HepG2 (cell line): ENCODE measurements at regions not wholly inside any gene's neighbourhood (a gene's known extent, or its start where the extent isn't known, plus 50 kb on each side); places are given as distances from the start of the nearest gene placed in this dataset.

Experiments
- ATAC-seq: fragments of 200-7000 bp; cut with Tn5 transposase; 3 replicates; pipeline ENCODE4 v1.9.1; 2020; ENCODE audit warnings: mild to moderate bottlenecking, moderate library complexity
- BruUV-seq: library from RNA; stranded (reverse); fragments of 400-500 nt; replicated peaks from 2 replicates; lab custom pipeline; 2021; lab: Mats Ljungman, UMichigan
- CTCF ChIA-PET: fragments of 300-600 bp; formaldehyde crosslinking; extraction: SDS; loops from one replicate; lab custom pipeline; 2021; ENCODE audit warnings: low total read pairs, inconsistent platforms, low intra/inter-chr PET ratio; lab: Yijun Ruan, JAX
- POLR2A ChIA-PET: fragments of 350-600 bp; sonication (Branson Sonifier 250); formaldehyde crosslinking; loops from one replicate; lab custom pipeline; 2020; ENCODE audit warnings: antibody characterized with exemption, inconsistent platforms; lab: Yijun Ruan, JAX
- DNase-seq: peaks from one replicate; pipeline ENCODE4 v3.0.0-alpha.2; 2015; ENCODE audit warnings: low spot score
- FAIRE-seq: peaks from 3 replicates; lab custom pipeline; 2011; peaks lifted over from hg19 to GRCh38; lab: Jason Lieb, UNC
- H2AFZ ChIP-seq: one replicate; pipeline ENCODE4 v1.6.1; 2011; ENCODE audit warnings: low read length, inconsistent platforms
- H3K27ac ChIP-seq: fragments of 300-600 bp; 3 replicates; pipeline ENCODE4 v1.8.0; 2011; ENCODE audit warnings: mixed run types, mild to moderate bottlenecking, mixed read lengths, low read length, inconsistent platforms; ENCODE audit not compliant: insufficient read depth; ENCODE audit errors: extremely low read length
- H3K27me3 ChIP-seq, 2 experiments: fragments of 200-600 bp in 1 of 2; 2 replicates in 1 of 2; 3 replicates in 1 of 2; pipeline versions ENCODE4 v1.6.0 to v1.8.0; 2011; ENCODE audit warnings: low read length in 2 of 2, mild to moderate bottlenecking in 2 of 2, moderate library complexity in 2 of 2, inconsistent platforms in 1 of 2; ENCODE audit not compliant: insufficient read depth in 2 of 2, control insufficient read depth in 1 of 2
- H3K36me3 ChIP-seq, 2 experiments: fragments of 200-600 bp in 1 of 2; replicated peaks in 1 of 2; 2 replicates in 1 of 2; 3 replicates in 1 of 2; pipeline versions ENCODE4 v1.5.1 to v1.8.0; 2011; ENCODE audit warnings: low read length in 2 of 2, inconsistent platforms in 1 of 2; ENCODE audit not compliant: insufficient read depth in 2 of 2, control insufficient read depth in 1 of 2
- H3K4me1 ChIP-seq: 2 replicates; pipeline ENCODE4 v1.5.1; 2012; ENCODE audit warnings: low read length, inconsistent platforms; ENCODE audit not compliant: insufficient read depth
- H3K4me2 ChIP-seq: 2 replicates; pipeline ENCODE4 v1.6.0; 2011; ENCODE audit warnings: low read depth, low read length, inconsistent platforms
- H3K4me3 ChIP-seq, 3 experiments: fragments of 200-600 bp in 1 of 3; sonication (generic), shearing (Covaris generic) in 1 of 3; replicated peaks in 1 of 3; 2 replicates each; pipeline ENCODE4 v1.5.1; 2011 to 2016; ENCODE audit warnings: low read length in 3 of 3, inconsistent platforms in 2 of 3, low read depth in 2 of 3, mild to moderate bottlenecking in 2 of 3, control low read depth in 1 of 3, mixed read lengths in 1 of 3; ENCODE audit not compliant: insufficient read depth in 1 of 3
- H3K79me2 ChIP-seq: one replicate; pipeline ENCODE4 v1.6.1; 2011; ENCODE audit warnings: low read length, inconsistent platforms; ENCODE audit not compliant: insufficient read depth
- H3K9ac ChIP-seq: 2 replicates; pipeline ENCODE4 v1.6.0; 2011; ENCODE audit warnings: mild to moderate bottlenecking, low read depth, low read length, inconsistent platforms; ENCODE audit not compliant: insufficient read depth
- H3K9me3 ChIP-seq: 2 replicates; pipeline ENCODE4 v1.5.1; 2012; ENCODE audit warnings: mild to moderate bottlenecking, low read length
- H4K20me1 ChIP-seq: 2 replicates; pipeline ENCODE4 v1.6.0; 2011; ENCODE audit warnings: inconsistent platforms, mild to moderate bottlenecking, low read length, moderate library complexity; ENCODE audit not compliant: insufficient read depth
- ARID2 ChIP-seq: sonication (generic); formaldehyde crosslinking; IDR thresholded peaks from 2 replicates; pipeline ENCODE4 v1.8.1; 2022; ENCODE audit warnings: mild to moderate bottlenecking, missing genetic modification reagents, borderline replicate concordance
- BRCA1 ChIP-seq: sonication (generic); formaldehyde crosslinking; IDR thresholded peaks from 2 replicates; pipeline ENCODE4 v1.4.0; 2020; ENCODE audit warnings: missing genetic modification reagents
- BRD4 ChIP-seq: sonication (generic); formaldehyde crosslinking; IDR thresholded peaks from 2 replicates; pipeline ENCODE4 v1.4.0; 2020; ENCODE audit warnings: missing genetic modification reagents
- GATA4 ChIP-seq: sonication (generic); IDR thresholded peaks from 2 replicates; pipeline ENCODE4 v1.6.1; 2016; ENCODE audit warnings: antibody characterized with exemption, low read depth, borderline replicate concordance
- KLF9 ChIP-seq: IDR thresholded peaks from 2 replicates; pipeline ENCODE4 v1.6.1; 2016; ENCODE audit warnings: low read depth
- RBFOX2 ChIP-seq: fragments of 200-400 bp; formaldehyde crosslinking; IDR thresholded peaks from 2 replicates; pipeline ENCODE4 v1.6.1; 2017; ENCODE audit warnings: low read depth, mild to moderate bottlenecking, low read length
- XBP1 ChIP-seq: sonication (generic); formaldehyde crosslinking; IDR thresholded peaks from 2 replicates; pipeline ENCODE4 v1.5.0; 2020; ENCODE audit warnings: missing genetic modification reagents
- ZFX ChIP-seq: sonication (generic); formaldehyde crosslinking; IDR thresholded peaks from 2 replicates; pipeline ENCODE4 v1.4.0; 2020; ENCODE audit warnings: mild to moderate bottlenecking, low read depth, missing genetic modification reagents, moderate library complexity
- ZNF335 ChIP-seq: sonication (generic); formaldehyde crosslinking; IDR thresholded peaks from 2 replicates; pipeline ENCODE4 v1.4.0; 2020; ENCODE audit warnings: missing genetic modification reagents
- ZNF33B ChIP-seq: sonication (generic); formaldehyde crosslinking; IDR thresholded peaks from 2 replicates; pipeline ENCODE4 v1.5.1; 2020; ENCODE audit warnings: mild to moderate bottlenecking, missing genetic modification reagents
- ZNF44 ChIP-seq: sonication (generic); formaldehyde crosslinking; IDR thresholded peaks from 2 replicates; pipeline ENCODE4 v1.5.1; 2020; ENCODE audit warnings: mild to moderate bottlenecking, missing genetic modification reagents
- ZNF672 ChIP-seq: sonication (generic); formaldehyde crosslinking; IDR thresholded peaks from 2 replicates; pipeline ENCODE4 v1.8.1; 2022; ENCODE audit warnings: missing genetic modification reagents
- ZNF713 ChIP-seq: sonication (generic); formaldehyde crosslinking; IDR thresholded peaks from 2 replicates; pipeline ENCODE4 v1.4.0; 2020; ENCODE audit warnings: mild to moderate bottlenecking, missing genetic modification reagents
- ZNF883 ChIP-seq: sonication (generic); formaldehyde crosslinking; IDR thresholded peaks from 2 replicates; pipeline ENCODE4 v1.5.1; 2020; ENCODE audit warnings: mild to moderate bottlenecking, missing genetic modification reagents; ENCODE audit errors: not compliant biosample characterization
- WGBS: methylation state at CpG from one replicate; pipeline ENCODE4 v1.1.6; 2017; ENCODE audit warnings: low lambda C conversion rate; 5-methylcytosine and 5-hydroxymethylcytosine counted together
- in situ Hi-C: cut with HindIII; loops from 2 replicates; pipeline ENCODE4 v1.10.0; 2017; ENCODE audit warnings: low pct_unique_long_range_greater_than_20kb; ENCODE audit not compliant: extremely low pct_ligation_motif_present
- intact Hi-C: fragments of 100-400 bp; cut with micrococcal nuclease; formaldehyde crosslinking; loops from one replicate; pipeline ENCODE4 v1.10.0; 2022; ENCODE audit not compliant: unreplicated experiment
- TF ChIP-seq, protein P1 (sequence below): sonication (generic); formaldehyde crosslinking; IDR thresholded peaks from 2 replicates; pipeline ENCODE4 v1.5.1; 2020; ENCODE audit warnings: missing genetic modification reagents, mild to moderate bottlenecking, borderline replicate concordance

- ChIA-PET POLR2A (no interaction called here), CTCF (no interaction called here)
- ATAC-seq (no peak), FAIRE-seq (no peak), DNase-seq (no peak)
- no peaks in the 10 kb centered on the region for H4K20me1 ChIP-seq
- H3K79me2 ChIP-seq: no peaks in the 10 kb centered on the region
- no peaks in the 10 kb centered on the region for H3K27me3 ChIP-seq
- H3K9ac ChIP-seq: no peak overlapping the region
- no peaks in the 10 kb centered on the region for H3K36me3 ChIP-seq
- no peak for TF ChIP-seq ZNF713 (CRISPR knock-in tag)
- no peak for TF ChIP-seq XBP1 (CRISPR knock-in tag)
- no peak for TF ChIP-seq ZNF883
- no peak for TF ChIP-seq ZNF672 (CRISPR knock-in tag)
- TF ChIP-seq ZNF335 (CRISPR knock-in tag): no peak
- no peak for TF ChIP-seq RBFOX2
- no peak for TF ChIP-seq KLF9 (CRISPR knock-in tag)
- TF ChIP-seq ZNF44 (CRISPR knock-in tag): no peak
- no peak for TF ChIP-seq ZFX (CRISPR knock-in tag)
- TF ChIP-seq BRCA1 (CRISPR knock-in tag): no peak
- TF ChIP-seq GATA4: no peak
- TF ChIP-seq BRD4 (CRISPR knock-in tag): no peak
- TF ChIP-seq ARID2: no peak
- no peak for TF ChIP-seq ZNF33B (CRISPR knock-in tag)
- TF ChIP-seq, protein P1, sequence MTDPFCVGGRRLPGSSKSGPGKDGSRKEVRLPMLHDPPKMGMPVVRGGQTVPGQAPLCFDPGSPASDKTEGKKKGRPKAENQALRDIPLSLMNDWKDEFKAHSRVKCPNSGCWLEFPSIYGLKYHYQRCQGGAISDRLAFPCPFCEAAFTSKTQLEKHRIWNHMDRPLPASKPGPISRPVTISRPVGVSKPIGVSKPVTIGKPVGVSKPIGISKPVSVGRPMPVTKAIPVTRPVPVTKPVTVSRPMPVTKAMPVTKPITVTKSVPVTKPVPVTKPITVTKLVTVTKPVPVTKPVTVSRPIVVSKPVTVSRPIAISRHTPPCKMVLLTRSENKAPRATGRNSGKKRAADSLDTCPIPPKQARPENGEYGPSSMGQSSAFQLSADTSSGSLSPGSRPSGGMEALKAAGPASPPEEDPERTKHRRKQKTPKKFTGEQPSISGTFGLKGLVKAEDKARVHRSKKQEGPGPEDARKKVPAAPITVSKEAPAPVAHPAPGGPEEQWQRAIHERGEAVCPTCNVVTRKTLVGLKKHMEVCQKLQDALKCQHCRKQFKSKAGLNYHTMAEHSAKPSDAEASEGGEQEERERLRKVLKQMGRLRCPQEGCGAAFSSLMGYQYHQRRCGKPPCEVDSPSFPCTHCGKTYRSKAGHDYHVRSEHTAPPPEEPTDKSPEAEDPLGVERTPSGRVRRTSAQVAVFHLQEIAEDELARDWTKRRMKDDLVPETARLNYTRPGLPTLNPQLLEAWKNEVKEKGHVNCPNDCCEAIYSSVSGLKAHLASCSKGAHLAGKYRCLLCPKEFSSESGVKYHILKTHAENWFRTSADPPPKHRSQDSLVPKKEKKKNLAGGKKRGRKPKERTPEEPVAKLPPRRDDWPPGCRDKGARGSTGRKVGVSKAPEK (CRISPR knock-in tag): no peak
- H3K9me3 ChIP-seq: no peaks in the 10 kb centered on the region
- no peaks in the 10 kb centered on the region for H3K4me1 ChIP-seq
- 0% methylated on average over 2 of the region's 2 CpGs for WGBS
- intact Hi-C loops (loop anchor here (5.0 kb wide), 1 partner anchor 650 kb away; no protein-coding TSS in a partner anchor), in situ Hi-C loops (loop anchor here (5.0 to 10.0 kb wide), 3 partner anchors 197 to 570 kb away; partner anchors contain the start of gene PDGFC)
- BruUV-seq: no TSS peak
- H3K4me3 ChIP-seq: no peak overlapping the region
- no peak overlapping the region for H2AFZ ChIP-seq
- no peak overlapping the region for H3K4me2 ChIP-seq
- H3K27ac ChIP-seq: no peak overlapping the region
Observed at GRCh38 chr4:156477636-156478035, 494.0 kb downstream of the PDGFC start.
